ENCODE measurements at regions not wholly inside any gene's neighbourhood (a gene's known extent, or its start where the extent isn't known, plus 50 kb on each side); places are given as distances from the start of the nearest gene placed in this dataset.

DNA sequence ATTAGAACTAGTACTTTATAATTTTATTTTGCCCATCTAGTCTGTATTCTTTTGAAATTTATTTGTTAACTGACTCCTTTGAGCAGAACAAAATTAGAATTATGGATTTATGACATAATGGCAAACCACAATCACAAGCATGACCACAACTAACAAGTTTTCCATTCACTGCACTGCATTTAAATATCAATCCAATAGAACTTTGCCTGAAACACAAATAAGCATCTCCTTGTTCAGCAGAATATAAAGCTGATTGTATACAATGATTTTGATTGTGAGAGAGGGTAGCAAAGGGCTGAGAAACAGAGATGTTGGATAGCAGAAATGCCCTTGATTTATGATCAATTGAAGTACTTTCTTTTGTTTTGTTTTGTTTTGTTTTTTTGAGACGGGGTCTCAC is 495.5 kb upstream of the RGS18 start:
- TF ChIP-seq, protein P1, sequence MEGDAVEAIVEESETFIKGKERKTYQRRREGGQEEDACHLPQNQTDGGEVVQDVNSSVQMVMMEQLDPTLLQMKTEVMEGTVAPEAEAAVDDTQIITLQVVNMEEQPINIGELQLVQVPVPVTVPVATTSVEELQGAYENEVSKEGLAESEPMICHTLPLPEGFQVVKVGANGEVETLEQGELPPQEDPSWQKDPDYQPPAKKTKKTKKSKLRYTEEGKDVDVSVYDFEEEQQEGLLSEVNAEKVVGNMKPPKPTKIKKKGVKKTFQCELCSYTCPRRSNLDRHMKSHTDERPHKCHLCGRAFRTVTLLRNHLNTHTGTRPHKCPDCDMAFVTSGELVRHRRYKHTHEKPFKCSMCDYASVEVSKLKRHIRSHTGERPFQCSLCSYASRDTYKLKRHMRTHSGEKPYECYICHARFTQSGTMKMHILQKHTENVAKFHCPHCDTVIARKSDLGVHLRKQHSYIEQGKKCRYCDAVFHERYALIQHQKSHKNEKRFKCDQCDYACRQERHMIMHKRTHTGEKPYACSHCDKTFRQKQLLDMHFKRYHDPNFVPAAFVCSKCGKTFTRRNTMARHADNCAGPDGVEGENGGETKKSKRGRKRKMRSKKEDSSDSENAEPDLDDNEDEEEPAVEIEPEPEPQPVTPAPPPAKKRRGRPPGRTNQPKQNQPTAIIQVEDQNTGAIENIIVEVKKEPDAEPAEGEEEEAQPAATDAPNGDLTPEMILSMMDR (IDR thresholded peaks at IDR 0.05): no peak
- TF ChIP-seq, protein P2, sequence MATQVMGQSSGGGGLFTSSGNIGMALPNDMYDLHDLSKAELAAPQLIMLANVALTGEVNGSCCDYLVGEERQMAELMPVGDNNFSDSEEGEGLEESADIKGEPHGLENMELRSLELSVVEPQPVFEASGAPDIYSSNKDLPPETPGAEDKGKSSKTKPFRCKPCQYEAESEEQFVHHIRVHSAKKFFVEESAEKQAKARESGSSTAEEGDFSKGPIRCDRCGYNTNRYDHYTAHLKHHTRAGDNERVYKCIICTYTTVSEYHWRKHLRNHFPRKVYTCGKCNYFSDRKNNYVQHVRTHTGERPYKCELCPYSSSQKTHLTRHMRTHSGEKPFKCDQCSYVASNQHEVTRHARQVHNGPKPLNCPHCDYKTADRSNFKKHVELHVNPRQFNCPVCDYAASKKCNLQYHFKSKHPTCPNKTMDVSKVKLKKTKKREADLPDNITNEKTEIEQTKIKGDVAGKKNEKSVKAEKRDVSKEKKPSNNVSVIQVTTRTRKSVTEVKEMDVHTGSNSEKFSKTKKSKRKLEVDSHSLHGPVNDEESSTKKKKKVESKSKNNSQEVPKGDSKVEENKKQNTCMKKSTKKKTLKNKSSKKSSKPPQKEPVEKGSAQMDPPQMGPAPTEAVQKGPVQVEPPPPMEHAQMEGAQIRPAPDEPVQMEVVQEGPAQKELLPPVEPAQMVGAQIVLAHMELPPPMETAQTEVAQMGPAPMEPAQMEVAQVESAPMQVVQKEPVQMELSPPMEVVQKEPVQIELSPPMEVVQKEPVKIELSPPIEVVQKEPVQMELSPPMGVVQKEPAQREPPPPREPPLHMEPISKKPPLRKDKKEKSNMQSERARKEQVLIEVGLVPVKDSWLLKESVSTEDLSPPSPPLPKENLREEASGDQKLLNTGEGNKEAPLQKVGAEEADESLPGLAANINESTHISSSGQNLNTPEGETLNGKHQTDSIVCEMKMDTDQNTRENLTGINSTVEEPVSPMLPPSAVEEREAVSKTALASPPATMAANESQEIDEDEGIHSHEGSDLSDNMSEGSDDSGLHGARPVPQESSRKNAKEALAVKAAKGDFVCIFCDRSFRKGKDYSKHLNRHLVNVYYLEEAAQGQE (IDR thresholded peaks at IDR 0.05; ENCODE audit: insufficient read depth in 1 of 2, low read depth in 2 of 2, low read length in 1 of 2): no peak
- no peak for TF ChIP-seq POLR2AphosphoS5 (IDR thresholded peaks at IDR 0.05; ENCODE audit: low read depth, low read length)
- TF ChIP-seq TCF7L2 (IDR thresholded peaks at IDR 0.05; ENCODE audit: low read depth, low read length): no peak
